NCI-H446 (cell line): ENCODE measurements at regions not wholly inside any gene's neighbourhood (a gene's known extent, or its start where the extent isn't known, plus 50 kb on each side); places are given as distances from the start of the nearest gene placed in this dataset.
"Not testable (repeated sequence)": the region's sequence is repeated elsewhere in the genome, so short reads cannot be mapped to it uniquely, and the experiment has no call there.

Experiments
- DNase-seq, 2 experiments: peaks; one replicate each; lab custom pipeline; 2025; lab: John Stamatoyannopoulos, UW

DNA sequence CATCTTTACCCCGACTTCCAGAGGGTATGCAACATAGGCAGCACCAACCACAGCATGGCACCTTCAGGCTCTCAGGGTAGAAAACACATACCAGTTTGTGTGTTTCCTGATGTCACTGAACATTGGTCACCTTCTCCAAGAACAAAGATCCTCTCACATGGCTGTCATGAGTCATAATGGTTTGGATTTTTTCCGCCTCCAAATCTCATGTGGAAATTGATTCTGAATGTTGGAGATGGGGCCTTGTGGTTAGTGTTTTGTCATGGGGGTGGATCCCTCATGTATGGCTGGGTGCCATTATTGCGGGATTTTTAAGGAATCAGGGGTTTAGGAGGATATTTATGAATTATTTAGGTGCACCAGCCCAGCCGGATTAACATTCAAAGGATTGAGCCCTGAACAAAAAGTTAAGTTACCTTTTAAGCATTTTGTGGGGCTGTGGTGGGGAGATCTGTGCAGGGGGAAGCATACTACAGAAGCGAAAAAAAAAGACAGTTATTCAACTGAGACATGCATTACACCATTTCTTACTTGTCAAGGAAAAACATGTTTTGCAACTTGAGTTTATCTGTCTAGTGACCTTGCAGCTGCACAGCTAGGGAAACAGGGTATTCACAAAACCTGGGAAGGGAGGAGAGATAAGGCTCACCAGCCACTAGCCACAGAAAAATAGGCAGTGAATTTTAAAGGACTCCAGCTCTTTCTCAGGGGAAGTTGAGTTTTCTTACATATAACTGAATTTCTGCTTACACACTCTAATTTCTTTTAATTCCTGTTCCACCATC lies 774.1 kb upstream of the AUTS2 start:
- no peak for DNase-seq

DNA sequence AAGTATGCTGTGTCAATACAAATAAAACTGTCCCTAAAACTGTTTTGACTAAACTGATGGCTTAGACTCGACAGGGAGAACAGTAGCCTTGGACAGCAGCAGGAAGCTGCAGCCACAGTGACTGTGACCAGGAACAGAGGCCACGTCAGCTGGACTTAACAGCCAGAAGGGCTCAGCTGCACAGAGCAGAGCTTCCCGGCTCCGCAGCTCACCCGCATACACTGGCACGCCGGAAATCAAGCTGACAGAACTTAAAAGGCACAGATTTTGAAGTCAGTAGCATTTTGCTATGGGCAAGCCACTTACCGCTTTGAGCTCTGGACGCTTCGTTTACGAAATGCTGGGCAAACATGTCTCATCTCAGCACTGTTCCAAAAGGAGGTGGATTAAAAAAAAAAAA lies 769.7 kb upstream of the AUTS2 start:
- no peak for DNase-seq

GRCh38 chr7:68833422-68833821 lies 764.9 kb upstream of the AUTS2 start:
- DNase-seq: no peak

DNA sequence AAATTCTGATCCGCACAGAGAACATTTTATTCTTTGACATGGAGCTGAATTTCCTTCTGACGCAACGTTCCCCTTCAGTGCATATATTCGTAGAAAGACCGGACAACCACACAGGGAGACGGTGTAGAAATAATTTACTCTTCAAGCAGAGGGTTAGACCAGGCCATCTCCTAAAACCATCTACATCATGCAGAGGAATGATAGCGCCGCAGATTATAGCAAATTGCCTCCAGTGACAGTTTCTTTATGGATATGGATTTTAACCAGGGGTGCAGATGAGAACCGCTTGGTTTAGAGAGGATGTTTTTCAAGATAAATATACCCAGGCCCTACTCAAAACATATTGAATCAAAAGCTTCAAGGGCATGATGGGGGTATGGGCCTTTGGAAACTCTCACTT lies 759.3 kb upstream of the AUTS2 start:
- DNase-seq: no peak

GRCh38 chr7:68840991-68841390 lies 757.3 kb upstream of the AUTS2 start:
- no peak for DNase-seq

GRCh38 chr7:68843985-68844384 lies 754.3 kb upstream of the AUTS2 start:
- not testable (repeated sequence) for DNase-seq

DNA sequence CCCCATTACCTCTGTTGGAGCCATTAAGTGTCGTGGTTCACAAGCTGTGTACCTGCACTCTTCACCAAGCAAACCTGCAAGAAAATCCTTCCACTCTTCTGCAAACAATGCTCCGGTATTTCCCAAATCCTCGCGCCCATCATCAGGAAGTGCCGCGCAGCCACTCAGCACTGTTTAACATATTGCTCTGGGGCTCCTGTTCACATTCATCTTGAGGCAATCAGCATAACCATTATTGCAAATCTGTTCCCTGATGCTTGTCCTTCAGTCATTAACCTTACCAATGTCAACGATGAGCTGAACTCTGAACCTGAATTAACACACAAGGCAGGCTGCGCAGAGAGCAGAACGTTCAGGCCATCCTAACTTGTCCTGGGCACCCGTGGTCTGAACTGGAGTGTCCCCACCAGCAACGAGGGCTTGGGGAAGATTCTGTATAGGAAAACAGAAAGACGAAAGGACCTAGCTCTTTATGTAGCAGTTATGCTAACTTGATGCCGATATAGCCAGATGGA lies 751.4 kb upstream of the AUTS2 start:
- no peak for DNase-seq

- DNase-seq: no peak
These were observed 745.0 kb upstream of the AUTS2 start for GRCh38 chr7:68853254-68853653.

GRCh38 chr7:68857571-68857970 lies 740.7 kb upstream of the AUTS2 start:
- DNase-seq: no peak

DNA sequence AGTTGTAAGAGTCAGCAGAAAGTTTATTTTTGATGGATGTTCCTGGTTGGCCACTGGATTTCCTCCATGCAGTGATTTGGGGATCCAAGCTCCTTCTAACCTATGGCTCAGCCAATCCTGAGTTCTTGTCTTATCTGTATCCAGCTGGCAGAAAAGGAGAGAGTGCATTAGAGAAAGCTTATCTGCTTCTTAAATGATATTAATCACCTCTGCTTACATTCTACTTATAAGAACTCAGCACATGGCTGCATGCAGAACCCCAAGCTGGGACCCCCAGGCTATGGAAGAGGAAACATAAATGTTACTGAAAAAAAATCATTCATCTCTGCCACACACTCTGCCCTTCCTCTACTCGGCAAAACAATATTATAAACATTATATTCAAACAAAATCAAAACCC lies 739.8 kb upstream of the AUTS2 start:
- DNase-seq: no peak

GRCh38 chr7:68861171-68861570 lies 737.1 kb upstream of the AUTS2 start:
- DNase-seq: no peak

DNA sequence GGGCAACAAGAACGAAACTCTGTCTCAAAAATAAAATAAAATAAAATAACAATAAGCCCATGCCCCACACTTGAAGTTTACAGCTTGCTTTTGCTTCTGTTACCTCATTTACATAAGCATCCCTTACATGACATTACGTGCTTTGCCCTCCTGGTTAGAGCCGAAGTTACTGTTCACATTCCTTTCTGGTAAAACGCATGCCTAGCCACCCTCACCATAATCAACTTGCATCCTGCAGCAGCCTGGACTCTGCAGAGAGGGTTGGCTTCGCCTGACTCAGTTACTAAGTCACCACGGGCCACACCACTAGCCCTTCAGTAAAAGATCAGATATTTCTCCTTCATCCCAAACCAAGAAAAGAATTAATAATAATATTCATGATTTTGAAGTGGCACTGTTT lies 736.0 kb upstream of the AUTS2 start:
- no peak for DNase-seq

DNA sequence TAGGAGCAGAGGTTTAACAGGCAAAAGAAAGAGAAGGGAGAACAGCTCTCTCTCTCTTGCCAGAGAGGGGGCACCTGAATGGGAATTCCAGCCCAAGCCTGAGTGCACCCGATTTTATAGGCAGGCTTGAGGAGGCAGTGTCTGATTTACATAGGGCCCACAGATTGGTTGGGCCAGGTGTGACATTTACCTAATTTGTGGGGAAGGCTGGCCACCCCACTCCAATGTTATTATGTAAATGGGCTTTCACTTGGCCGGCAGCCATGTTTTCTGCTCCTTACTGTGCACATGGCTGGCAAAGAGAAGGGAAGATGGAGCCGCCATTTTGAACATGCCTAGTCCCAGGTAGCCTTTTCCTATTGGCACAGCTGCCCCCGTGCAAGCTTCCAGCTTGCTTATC lies 735.5 kb upstream of the AUTS2 start:
- no peak for DNase-seq

GRCh38 chr7:68865351-68866199 lies 732.7 kb upstream of the AUTS2 start:
- DNase-seq: no peak

- no peak for DNase-seq
These were observed 732.1 kb upstream of the AUTS2 start for GRCh38 chr7:68866200-68866570.

- not testable (repeated sequence) for DNase-seq
These were observed 731.6 kb upstream of the AUTS2 start for GRCh38 chr7:68866721-68867120.

GRCh38 chr7:68868978-68869377 lies 729.3 kb upstream of the AUTS2 start:
- no peak for DNase-seq

GRCh38 chr7:68873616-68874015 lies 724.7 kb upstream of the AUTS2 start:
- DNase-seq: no peak

- DNase-seq: no peak
These were observed 722.4 kb upstream of the AUTS2 start for GRCh38 chr7:68875857-68876256.

DNA sequence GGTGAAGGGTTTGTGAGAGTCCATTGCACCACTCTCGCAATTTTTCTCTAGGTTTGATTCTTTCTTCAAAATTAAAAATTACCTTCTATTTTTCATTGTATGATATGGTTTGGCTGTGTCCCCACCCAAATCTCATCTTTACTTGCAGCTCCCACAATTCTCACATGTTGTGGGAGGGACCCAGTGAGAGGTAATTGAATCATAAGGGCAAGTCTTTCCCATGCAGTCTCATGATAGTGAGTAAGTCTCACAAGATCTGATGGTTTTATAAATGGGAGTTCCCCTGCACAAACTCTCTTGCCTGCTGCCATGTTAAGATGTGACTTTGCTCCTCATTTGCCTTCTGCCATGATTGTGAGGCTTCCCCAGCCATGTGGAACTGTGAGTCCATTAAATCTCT lies 711.2 kb upstream of the AUTS2 start:
- DNase-seq: not testable (repeated sequence)

DNA sequence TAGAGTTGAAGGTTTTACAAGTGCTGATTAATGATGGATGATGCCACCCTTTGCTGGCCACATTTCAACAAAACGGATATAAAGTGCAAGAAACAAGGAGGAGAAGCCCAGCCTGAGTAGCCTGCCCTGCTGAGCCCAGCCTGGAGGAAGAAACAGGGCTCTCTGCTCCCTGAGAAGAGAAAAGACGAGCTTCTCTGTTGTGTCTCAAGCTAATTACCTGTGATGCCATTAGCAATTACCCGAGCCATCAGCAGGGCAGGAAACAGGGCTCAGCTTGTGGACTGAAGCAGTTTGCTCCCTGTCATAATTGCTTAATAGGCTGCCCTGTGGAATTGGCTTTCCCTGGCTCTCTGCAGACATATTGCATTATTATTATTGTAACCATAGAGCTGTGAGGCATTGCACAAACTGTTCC lies 709.3 kb upstream of the AUTS2 start:
- no peak for DNase-seq

DNA sequence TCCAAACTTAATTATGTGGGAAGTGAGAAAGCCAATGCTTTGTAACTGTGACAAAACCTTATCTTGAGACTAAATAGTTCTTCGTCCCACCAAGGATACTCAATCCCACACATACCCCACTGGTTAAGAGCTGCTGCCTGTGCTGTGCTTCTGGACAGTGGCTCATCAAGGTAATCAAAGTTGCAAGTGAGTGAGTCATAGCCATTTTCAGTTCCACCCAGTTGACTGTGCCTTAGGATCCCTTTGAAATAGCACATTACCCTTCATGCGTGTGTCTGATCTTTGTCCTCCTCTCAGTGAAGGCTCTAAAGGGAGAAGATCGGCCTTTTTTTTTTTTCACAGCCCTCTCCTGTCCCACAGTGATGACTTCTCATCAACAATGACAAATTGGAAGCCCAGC lies 706.0 kb upstream of the AUTS2 start:
- DNase-seq: no peak

DNA sequence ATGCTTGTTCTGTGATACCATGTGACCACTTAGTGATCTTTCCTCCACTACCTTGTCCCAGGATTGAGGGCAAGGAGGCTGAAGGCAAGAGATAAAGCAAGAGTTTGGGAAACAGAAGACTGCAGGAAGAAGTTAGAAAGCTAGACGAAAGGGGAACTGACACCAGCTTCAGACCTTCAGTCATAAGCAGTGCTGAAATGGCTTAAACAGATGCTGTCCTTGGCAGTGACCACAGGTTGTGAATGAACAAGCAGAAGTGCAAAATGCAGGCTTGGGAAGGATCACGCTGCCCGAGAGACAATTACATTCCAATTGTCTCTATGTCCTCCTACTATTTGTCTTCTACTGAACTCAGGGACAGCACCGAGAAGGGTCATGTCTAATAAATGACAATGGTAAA lies 704.9 kb upstream of the AUTS2 start:
- no peak for DNase-seq
